ENCODE measurements at regions not wholly inside any gene's neighbourhood (a gene's known extent, or its start where the extent isn't known, plus 50 kb on each side); places are given as distances from the start of the nearest gene placed in this dataset.

GRCh38 chr1:69139007-69139406, 428.7 kb upstream of the LRRC7 start:
- no peak for TF ChIP-seq CTCF (conservative IDR thresholded peaks at IDR 0.05; ENCODE audit: low read depth, low read length)
- no peak for DNase-seq (ENCODE audit: low read depth)
- no peak overlapping the region for H3K4me3 ChIP-seq (ENCODE audit: low read length)

GRCh38 chr1:69146303-69146702, 421.4 kb upstream of the LRRC7 start:
- no peak for DNase-seq (ENCODE audit: low read depth)
- H3K4me3 ChIP-seq (ENCODE audit: low read length), result no peak overlapping the region
- TF ChIP-seq CTCF (conservative IDR thresholded peaks at IDR 0.05; ENCODE audit: low read depth, low read length), result no peak

GRCh38 chr1:69148731-69149130, 419.0 kb upstream of the LRRC7 start:
- no peak for DNase-seq (ENCODE audit: low read depth)
- TF ChIP-seq CTCF (conservative IDR thresholded peaks at IDR 0.05; ENCODE audit: low read depth, low read length), result no peak
- no peak overlapping the region for H3K4me3 ChIP-seq (ENCODE audit: low read length)

GRCh38 chr1:69157046-69157756, 410.5 kb upstream of the LRRC7 start:
- TF ChIP-seq CTCF (conservative IDR thresholded peaks at IDR 0.05; ENCODE audit: low read depth, low read length), result no peak
- no peak overlapping the region for H3K4me3 ChIP-seq (ENCODE audit: low read length)
- DNase-seq (ENCODE audit: low read depth), result no peak

GRCh38 chr1:69163241-69163640, 404.5 kb upstream of the LRRC7 start:
- H3K4me3 ChIP-seq (ENCODE audit: low read length), result no peak overlapping the region
- no peak for DNase-seq (ENCODE audit: low read depth)
- TF ChIP-seq CTCF (conservative IDR thresholded peaks at IDR 0.05; ENCODE audit: low read depth, low read length), result no peak

- TF ChIP-seq CTCF (conservative IDR thresholded peaks at IDR 0.05; ENCODE audit: low read depth, low read length), result no peak
- DNase-seq (ENCODE audit: low read depth), result no peak
- no peak overlapping the region for H3K4me3 ChIP-seq (ENCODE audit: low read length)
Measured at GRCh38 chr1:69163779-69164178, 403.9 kb upstream of the LRRC7 start.

GRCh38 chr1:69167876-69168275, 399.8 kb upstream of the LRRC7 start:
- TF ChIP-seq CTCF (conservative IDR thresholded peaks at IDR 0.05; ENCODE audit: low read depth, low read length), result no peak
- DNase-seq (ENCODE audit: low read depth), result no peak
- no peak overlapping the region for H3K4me3 ChIP-seq (ENCODE audit: low read length)

Measured in retinal pigment epithelial cell (primary cell).